Suprapubic skin (tissue), 4 donors: ENCODE measurements at regions not wholly inside any gene's neighbourhood (a gene's known extent, or its start where the extent isn't known, plus 50 kb on each side); places are given as distances from the start of the nearest gene placed in this dataset.

ENCODE experiments used
- POLR2A ChIP-seq, 2 donors: fragments of 450-650 bp; IDR thresholded peaks; one replicate each; pipeline ENCODE4 v1.6.1; 2017; ENCODE audit warnings: antibody characterized with exemption in 2 of 2, mild to moderate bottlenecking in 2 of 2, moderate library complexity in 2 of 2
- POLR2AphosphoS5 ChIP-seq, 3 donors: sonication (generic); formaldehyde crosslinking; IDR thresholded peaks; one replicate each; pipeline ENCODE4 v1.6.1; 2017; ENCODE audit warnings: antibody characterized with exemption in 3 of 3
- TF ChIP-seq, protein P1 (sequence below), 2 donors: fragments of 200-600 bp in 1 of 2; fragments of 450-650 bp in 1 of 2; sonication (generic) in 1 of 2; IDR thresholded peaks; one replicate each; pipeline ENCODE4 v1.5.1; 2016 to 2019; ENCODE audit warnings: antibody characterized with exemption in 2 of 2, mild to moderate bottlenecking in 1 of 2, moderate library complexity in 1 of 2

- TF ChIP-seq, protein P1, sequence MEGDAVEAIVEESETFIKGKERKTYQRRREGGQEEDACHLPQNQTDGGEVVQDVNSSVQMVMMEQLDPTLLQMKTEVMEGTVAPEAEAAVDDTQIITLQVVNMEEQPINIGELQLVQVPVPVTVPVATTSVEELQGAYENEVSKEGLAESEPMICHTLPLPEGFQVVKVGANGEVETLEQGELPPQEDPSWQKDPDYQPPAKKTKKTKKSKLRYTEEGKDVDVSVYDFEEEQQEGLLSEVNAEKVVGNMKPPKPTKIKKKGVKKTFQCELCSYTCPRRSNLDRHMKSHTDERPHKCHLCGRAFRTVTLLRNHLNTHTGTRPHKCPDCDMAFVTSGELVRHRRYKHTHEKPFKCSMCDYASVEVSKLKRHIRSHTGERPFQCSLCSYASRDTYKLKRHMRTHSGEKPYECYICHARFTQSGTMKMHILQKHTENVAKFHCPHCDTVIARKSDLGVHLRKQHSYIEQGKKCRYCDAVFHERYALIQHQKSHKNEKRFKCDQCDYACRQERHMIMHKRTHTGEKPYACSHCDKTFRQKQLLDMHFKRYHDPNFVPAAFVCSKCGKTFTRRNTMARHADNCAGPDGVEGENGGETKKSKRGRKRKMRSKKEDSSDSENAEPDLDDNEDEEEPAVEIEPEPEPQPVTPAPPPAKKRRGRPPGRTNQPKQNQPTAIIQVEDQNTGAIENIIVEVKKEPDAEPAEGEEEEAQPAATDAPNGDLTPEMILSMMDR (IDR thresholded peaks at IDR 0.05), result no peak
- TF ChIP-seq POLR2AphosphoS5 (IDR thresholded peaks at IDR 0.05) (no peak), POLR2A (IDR thresholded peaks at IDR 0.05) (no peak)
Observed at GRCh38 chr10:57627642-57628178, 640.0 kb downstream of the IPMK start.
